Astrocyte (in vitro differentiated cells and primary cell): ENCODE measurements at regions not wholly inside any gene's neighbourhood (a gene's known extent, or its start where the extent isn't known, plus 50 kb on each side); places are given as distances from the start of the nearest gene placed in this dataset.

Experiments
- DNase-seq: peaks from one replicate; pipeline ENCODE4 v3.0.0-alpha.2; 2010; ENCODE audit warnings: low read depth
- FAIRE-seq: peaks from 2 replicates; lab custom pipeline; 2011; peaks lifted over from hg19 to GRCh38; lab: Jason Lieb, UNC
- H2AFZ ChIP-seq: 2 replicates; pipeline ENCODE4 v1.6.0; 2012; ENCODE audit warnings: low read depth, low read length, inconsistent platforms
- H3K27ac ChIP-seq: 2 replicates; pipeline ENCODE4 v1.5.1; 2011; ENCODE audit warnings: low read depth, low read length, inconsistent platforms
- H3K27me3 ChIP-seq: 2 replicates; pipeline ENCODE4 v1.6.0; 2011; ENCODE audit warnings: low read length, inconsistent platforms; ENCODE audit not compliant: insufficient read depth
- H3K36me3 ChIP-seq: 2 replicates; pipeline ENCODE4 v1.5.1; 2011; ENCODE audit warnings: low read length, inconsistent platforms; ENCODE audit not compliant: insufficient read depth
- H3K4me1 ChIP-seq: 2 replicates; pipeline ENCODE4 v1.5.1; 2011; ENCODE audit warnings: low read length, inconsistent platforms; ENCODE audit not compliant: insufficient read depth
- H3K4me2 ChIP-seq: 2 replicates; pipeline ENCODE4 v1.6.0; 2012; ENCODE audit warnings: low read length, inconsistent platforms
- H3K4me3 ChIP-seq: 2 replicates; pipeline ENCODE4 v1.5.1; 2011; ENCODE audit warnings: low read depth, mild to moderate bottlenecking, low read length, inconsistent platforms; ENCODE audit not compliant: insufficient read depth
- H3K79me2 ChIP-seq: 2 replicates; pipeline ENCODE4 v1.6.0; 2012; ENCODE audit warnings: mild to moderate bottlenecking, low read length, inconsistent platforms; ENCODE audit not compliant: insufficient read depth
- H3K9ac ChIP-seq: 2 replicates; pipeline ENCODE4 v1.6.0; 2012; ENCODE audit warnings: mild to moderate bottlenecking, low read length, inconsistent platforms
- H3K9me3 ChIP-seq: 2 replicates; pipeline ENCODE4 v1.5.1; 2012; ENCODE audit warnings: low read depth, mild to moderate bottlenecking, low read length, inconsistent platforms; ENCODE audit not compliant: insufficient read depth
- H4K20me1 ChIP-seq: 2 replicates; pipeline ENCODE4 v1.6.0; 2012; ENCODE audit warnings: low read length, inconsistent platforms; ENCODE audit not compliant: insufficient read depth
- H3K27ac Mint-ChIP-seq: one replicate; pipeline ENCODE4 v1.8.0; 2021; ENCODE audit warnings: mild to moderate bottlenecking, mixed read lengths; ENCODE audit not compliant: unreplicated experiment
- H3K27me3 Mint-ChIP-seq: one replicate; pipeline ENCODE4 v1.8.0; 2021; ENCODE audit warnings: low read depth, mixed read lengths; ENCODE audit not compliant: unreplicated experiment
- H3K36me3 Mint-ChIP-seq: one replicate; pipeline ENCODE4 v1.8.0; 2021; ENCODE audit warnings: low read depth, mixed read lengths; ENCODE audit not compliant: unreplicated experiment
- H3K4me1 Mint-ChIP-seq: one replicate; pipeline ENCODE4 v1.8.0; 2021; ENCODE audit warnings: low read depth, mixed read lengths; ENCODE audit not compliant: unreplicated experiment
- H3K4me3 Mint-ChIP-seq: one replicate; pipeline ENCODE4 v1.8.0; 2021; ENCODE audit warnings: mild to moderate bottlenecking, moderate library complexity, mixed read lengths; ENCODE audit not compliant: unreplicated experiment
- H3K9me3 Mint-ChIP-seq: one replicate; pipeline ENCODE4 v1.8.0; 2021; ENCODE audit warnings: mild to moderate bottlenecking, mixed read lengths; ENCODE audit not compliant: unreplicated experiment
- EZH2 ChIP-seq: IDR thresholded peaks from 2 replicates; pipeline ENCODE4 v1.6.1; 2012; ENCODE audit warnings: mild to moderate bottlenecking, low read length, inconsistent platforms; ENCODE audit not compliant: insufficient read depth
- TF ChIP-seq, protein P1 (sequence below): IDR thresholded peaks from 2 replicates; pipeline ENCODE4 v1.5.1; 2011; ENCODE audit warnings: low read depth, mild to moderate bottlenecking, inconsistent platforms, low read length, moderate library complexity; ENCODE audit not compliant: insufficient read depth

- H3K27me3 Mint-ChIP-seq = no peaks in the 10 kb centered on the region
- FAIRE-seq = no peak
- H3K4me2 ChIP-seq = no peak overlapping the region
- H3K4me1 ChIP-seq = no peaks in the 10 kb centered on the region
- TF ChIP-seq, protein P1, sequence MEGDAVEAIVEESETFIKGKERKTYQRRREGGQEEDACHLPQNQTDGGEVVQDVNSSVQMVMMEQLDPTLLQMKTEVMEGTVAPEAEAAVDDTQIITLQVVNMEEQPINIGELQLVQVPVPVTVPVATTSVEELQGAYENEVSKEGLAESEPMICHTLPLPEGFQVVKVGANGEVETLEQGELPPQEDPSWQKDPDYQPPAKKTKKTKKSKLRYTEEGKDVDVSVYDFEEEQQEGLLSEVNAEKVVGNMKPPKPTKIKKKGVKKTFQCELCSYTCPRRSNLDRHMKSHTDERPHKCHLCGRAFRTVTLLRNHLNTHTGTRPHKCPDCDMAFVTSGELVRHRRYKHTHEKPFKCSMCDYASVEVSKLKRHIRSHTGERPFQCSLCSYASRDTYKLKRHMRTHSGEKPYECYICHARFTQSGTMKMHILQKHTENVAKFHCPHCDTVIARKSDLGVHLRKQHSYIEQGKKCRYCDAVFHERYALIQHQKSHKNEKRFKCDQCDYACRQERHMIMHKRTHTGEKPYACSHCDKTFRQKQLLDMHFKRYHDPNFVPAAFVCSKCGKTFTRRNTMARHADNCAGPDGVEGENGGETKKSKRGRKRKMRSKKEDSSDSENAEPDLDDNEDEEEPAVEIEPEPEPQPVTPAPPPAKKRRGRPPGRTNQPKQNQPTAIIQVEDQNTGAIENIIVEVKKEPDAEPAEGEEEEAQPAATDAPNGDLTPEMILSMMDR = no peak
- TF ChIP-seq EZH2 = no peak
- H3K4me3 ChIP-seq = no peak overlapping the region
- H3K4me3 Mint-ChIP-seq = no peak overlapping the region
- H3K9ac ChIP-seq = no peak overlapping the region
- no peaks in the 10 kb centered on the region for H3K9me3 ChIP-seq
- DNase-seq = no peak
- no peaks in the 10 kb centered on the region for H3K36me3 ChIP-seq
- H3K9me3 Mint-ChIP-seq = peaks cover 4% of the 10 kb centered on the region
- H3K4me1 Mint-ChIP-seq = peaks cover 7% of the 10 kb centered on the region
- no peaks in the 10 kb centered on the region for H3K36me3 Mint-ChIP-seq
- no peak overlapping the region for H2AFZ ChIP-seq
- no peaks in the 10 kb centered on the region for H3K27me3 ChIP-seq
- H4K20me1 ChIP-seq = no peaks in the 10 kb centered on the region
- H3K27ac ChIP-seq = no peak overlapping the region
- no peak overlapping the region for H3K27ac Mint-ChIP-seq
- no peaks in the 10 kb centered on the region for H3K79me2 ChIP-seq
Observed at GRCh38 chr5:74096325-74096724, 470.3 kb downstream of the ARHGEF28 start.

DNA sequence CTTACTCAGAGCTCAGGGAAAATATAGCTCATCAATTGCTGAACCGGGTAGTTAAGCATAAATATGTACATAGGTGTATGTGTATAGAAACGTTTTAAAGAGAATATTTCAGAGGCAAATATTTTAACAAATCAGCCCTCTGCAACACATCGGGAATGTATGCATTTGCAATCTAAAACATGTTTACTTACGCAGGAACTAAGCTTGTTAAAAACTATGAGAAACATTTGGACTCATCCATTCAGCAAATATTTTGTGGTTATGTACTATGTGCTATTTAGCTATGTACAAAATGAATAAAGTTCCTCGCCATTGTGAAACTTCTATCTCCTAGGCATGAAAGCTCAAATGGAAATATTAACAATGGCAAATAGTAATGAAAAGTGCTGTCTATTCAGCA is 469.9 kb downstream of the ARHGEF28 start:
- H3K36me3 ChIP-seq = no peaks in the 10 kb centered on the region
- DNase-seq (peak; percentile 42), FAIRE-seq (no peak)
- no peak overlapping the region for H2AFZ ChIP-seq
- Mint-ChIP-seq H3K4me3 (no peak overlapping the region), H3K27ac (no peak overlapping the region), H3K36me3 (no peaks in the 10 kb centered on the region), H3K27me3 (peaks cover under 1% of the 10 kb centered on the region), H3K9me3 (peaks cover 4% of the 10 kb centered on the region), H3K4me1 (peaks cover 7% of the 10 kb centered on the region)
- no peak for TF ChIP-seq EZH2
- TF ChIP-seq, protein P1 = no peak
- no peaks in the 10 kb centered on the region for H3K27me3 ChIP-seq
- H3K4me3 ChIP-seq = no peak overlapping the region
- no peak overlapping the region for H3K9ac ChIP-seq
- H3K4me2 ChIP-seq = no peak overlapping the region
- H3K9me3 ChIP-seq = no peaks in the 10 kb centered on the region
- no peaks in the 10 kb centered on the region for H3K79me2 ChIP-seq
- H3K27ac ChIP-seq = no peak overlapping the region
- no peaks in the 10 kb centered on the region for H3K4me1 ChIP-seq
- H4K20me1 ChIP-seq = no peaks in the 10 kb centered on the region

DNA sequence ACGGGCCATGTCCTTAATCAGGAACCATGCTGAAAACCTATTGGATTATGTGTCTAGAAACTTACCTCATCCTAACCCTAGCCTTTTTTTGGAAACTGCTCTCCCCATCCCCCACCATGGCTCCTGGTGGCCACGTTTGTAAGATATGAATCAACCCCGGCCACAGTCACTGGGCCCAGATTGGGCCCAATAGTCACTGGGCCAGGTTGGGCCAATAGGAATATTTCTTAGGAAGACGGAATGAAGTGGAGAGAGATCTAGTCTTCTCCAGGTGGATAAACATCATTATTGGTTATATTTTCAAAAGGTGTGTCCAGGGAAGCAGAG is 468.7 kb downstream of the ARHGEF28 start:
- no peak for DNase-seq
- no peak for FAIRE-seq
- Histone ChIP-seq H3K9ac (no peak overlapping the region), H4K20me1 (no peaks in the 10 kb centered on the region), H3K36me3 (no peaks in the 10 kb centered on the region), H3K27me3 (no peaks in the 10 kb centered on the region), H3K27ac (no peak overlapping the region), H3K4me1 (no peaks in the 10 kb centered on the region), H2AFZ (no peak overlapping the region), H3K79me2 (no peaks in the 10 kb centered on the region), H3K4me2 (no peak overlapping the region), H3K9me3 (no peaks in the 10 kb centered on the region), H3K4me3 (no peak overlapping the region)
- peaks cover 4% of the 10 kb centered on the region for H3K9me3 Mint-ChIP-seq
- no peaks in the 10 kb centered on the region for H3K36me3 Mint-ChIP-seq
- peaks cover 7% of the 10 kb centered on the region for H3K4me1 Mint-ChIP-seq
- H3K27ac Mint-ChIP-seq = no peak overlapping the region
- H3K27me3 Mint-ChIP-seq = peaks cover 2% of the 10 kb centered on the region
- TF ChIP-seq, protein P1 = no peak
- TF ChIP-seq EZH2 = no peak
- H3K4me3 Mint-ChIP-seq = no peak overlapping the region
